NCI-H2227 treated with DMSO at 0.1 percent for 48 hours (cell line): ENCODE measurements at regions not wholly inside any gene's neighbourhood (a gene's known extent, or its start where the extent isn't known, plus 50 kb on each side); places are given as distances from the start of the nearest gene placed in this dataset.

ENCODE experiments used
- DNase-seq: peaks from one replicate; lab custom pipeline; 2025; lab: John Stamatoyannopoulos, UW

DNA sequence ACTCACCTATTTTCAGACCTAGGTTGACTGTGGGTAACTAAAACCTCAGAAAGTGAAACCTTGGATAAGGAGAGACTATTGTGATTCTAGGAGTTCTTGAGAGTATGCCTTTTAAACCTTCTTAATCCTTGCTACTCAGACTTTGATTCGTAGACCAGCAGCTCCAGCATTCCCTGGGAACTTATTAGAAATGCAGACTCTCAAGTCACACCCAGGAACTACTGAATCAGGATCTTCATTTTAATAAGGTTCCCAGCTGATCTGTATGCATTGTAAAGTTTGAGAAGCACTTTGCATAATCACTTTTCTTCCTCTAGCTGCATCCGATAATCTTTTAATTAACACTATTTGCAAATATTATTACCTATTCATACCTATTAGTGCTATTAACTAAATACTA, 480.3 kb upstream of the KCNMB2 start:
- DNase-seq = no peak

DNA sequence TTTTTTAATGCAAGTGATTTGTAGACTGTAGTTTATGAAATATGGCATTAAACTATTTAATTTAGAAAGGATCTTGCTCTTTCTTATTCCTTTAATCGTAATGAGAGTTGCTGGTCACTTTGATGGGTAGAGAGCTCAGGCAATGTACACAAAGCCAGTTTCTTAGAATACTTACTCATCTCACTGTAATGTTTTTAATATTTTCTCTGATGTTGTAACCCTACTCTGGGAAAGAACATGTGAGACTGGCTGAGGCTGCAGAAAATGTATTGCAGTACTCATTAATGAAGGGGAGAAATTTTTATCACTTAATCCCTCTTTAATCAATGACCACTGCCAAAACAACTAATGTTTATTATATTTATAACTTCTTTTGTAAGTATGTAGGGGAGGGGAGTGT, 479.4 kb upstream of the KCNMB2 start:
- DNase-seq = no peak

DNA sequence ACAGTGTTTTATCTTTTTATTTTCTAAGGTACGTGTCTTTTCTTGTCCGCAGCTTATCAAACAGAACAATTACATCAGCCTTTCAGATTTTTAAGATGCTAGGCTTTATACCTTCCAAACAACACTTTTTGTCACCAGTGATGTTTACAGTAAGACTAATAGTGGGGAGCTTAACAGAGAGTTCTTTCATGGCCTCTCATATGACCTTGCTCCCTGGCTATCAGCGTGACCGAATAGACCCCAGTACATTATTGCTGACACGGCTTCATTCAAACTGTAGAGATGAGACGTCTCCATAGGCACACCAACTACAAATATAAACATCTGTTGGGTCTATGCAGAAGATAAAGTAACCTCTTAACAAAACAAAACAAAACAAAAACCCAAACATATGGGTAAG, 477.6 kb upstream of the KCNMB2 start:
- no peak for DNase-seq

DNA sequence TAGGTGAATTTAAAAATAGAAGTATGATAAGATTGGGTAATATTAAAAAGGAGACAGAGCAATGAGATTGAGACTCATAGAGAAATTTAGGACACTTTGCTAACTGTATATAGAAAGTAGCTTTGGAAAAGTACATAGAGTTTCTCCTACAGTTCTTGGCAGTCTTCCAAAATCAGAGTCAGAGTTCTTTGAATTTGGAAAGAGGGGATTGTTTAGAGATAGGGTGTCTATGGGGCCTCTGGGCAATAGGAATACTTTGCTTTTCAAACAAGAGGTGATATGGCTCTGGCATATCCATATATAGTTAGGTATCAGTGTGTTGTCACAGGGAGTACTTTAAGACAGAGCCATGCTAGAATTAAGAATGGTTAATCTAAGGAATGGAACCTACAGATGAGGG, 477.1 kb upstream of the KCNMB2 start:
- DNase-seq = no peak

DNA sequence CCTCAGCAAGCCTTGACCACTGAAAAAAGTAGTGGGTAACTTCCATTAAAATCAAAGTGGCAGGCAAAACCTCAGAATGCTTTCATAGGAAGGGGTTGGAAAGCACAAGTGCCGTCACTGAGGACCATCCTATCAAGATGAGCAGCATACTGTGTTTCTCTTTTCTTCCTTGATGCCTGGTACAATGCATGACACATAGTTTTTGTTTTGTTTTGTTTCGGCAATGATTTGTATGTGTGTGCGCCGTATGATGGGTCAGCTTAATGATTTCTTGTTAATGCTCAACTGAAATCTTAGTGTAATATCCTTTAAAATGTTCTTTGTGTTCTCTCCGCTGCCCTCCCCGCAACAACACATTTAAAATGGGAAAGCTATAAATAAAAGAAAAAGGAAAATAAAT, 476.4 kb upstream of the KCNMB2 start:
- no peak for DNase-seq

DNA sequence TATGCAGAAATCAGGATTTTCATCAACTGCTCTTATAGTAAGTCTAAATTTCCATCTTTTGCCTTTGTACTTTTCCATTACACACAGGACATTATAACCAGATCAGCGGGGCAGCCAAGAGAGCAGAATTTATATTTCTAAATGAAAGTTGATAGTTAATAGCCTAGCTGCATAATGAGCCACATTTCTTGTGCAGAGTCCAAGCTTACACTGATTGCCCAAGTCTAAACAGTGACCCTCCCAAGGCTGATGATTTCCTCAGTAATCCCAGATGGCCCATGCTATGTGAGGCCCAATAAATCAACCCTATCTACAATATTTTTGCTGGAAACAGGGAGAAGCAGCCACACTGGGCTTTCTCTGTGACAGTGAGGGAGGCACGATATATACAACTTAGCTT, 475.8 kb upstream of the KCNMB2 start:
- no peak for DNase-seq

DNA sequence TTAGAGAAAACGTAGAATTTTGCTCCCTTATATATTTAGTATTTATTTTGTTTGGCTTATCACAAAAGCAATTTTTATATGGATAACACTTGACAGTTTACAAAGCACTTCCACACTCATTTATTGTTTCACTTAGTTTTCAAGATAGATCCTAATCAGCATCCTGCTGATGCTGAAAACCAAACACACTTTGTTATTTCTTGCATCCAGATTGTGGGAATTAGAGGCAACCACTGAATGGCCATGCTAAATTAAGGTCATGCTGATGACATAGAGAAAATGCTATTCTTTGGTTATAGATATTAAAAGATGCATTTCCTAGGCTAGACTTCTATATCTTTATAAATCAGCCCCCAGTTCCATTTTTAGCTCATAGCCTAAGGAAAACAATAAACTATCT, 474.1 kb upstream of the KCNMB2 start:
- no peak for DNase-seq

DNA sequence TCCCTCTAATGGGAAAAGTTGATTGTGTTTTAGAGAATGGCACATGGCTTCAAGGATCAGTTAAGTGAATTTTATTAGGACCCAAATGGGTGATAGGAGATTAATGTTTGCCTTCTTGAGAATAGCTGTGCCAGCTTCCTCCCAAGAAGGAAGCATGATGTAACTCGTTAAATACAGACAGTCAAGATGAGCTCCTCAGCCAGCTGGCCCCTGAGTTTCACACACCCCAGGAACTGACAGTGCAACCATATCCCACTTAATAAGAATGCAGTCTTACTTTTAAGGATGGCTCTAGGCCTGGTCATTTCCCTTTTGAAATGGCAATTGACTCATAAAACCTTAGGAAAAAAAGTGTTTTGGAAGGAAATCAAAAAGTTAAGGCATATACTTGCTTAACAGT, 472.8 kb upstream of the KCNMB2 start:
- no peak for DNase-seq

DNA sequence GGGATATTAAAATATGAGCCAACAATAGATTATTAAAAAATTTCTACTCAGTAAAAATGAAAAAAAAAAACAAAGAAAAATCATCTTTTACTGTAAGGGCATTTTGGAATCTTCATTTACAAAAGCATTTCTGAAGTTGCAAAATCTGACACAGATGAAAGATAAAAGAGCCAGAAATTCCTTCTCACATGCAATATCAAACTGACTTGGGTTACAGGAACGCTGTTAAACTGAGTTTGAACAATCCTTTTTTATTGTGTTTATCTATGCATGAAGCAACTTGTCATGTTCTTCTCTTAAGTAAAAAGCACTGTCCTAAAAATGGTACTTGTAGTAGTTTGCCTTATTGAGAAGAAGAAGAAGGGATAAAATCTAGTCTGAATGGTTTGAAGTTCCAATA, 468.5 kb upstream of the KCNMB2 start:
- DNase-seq = no peak

DNA sequence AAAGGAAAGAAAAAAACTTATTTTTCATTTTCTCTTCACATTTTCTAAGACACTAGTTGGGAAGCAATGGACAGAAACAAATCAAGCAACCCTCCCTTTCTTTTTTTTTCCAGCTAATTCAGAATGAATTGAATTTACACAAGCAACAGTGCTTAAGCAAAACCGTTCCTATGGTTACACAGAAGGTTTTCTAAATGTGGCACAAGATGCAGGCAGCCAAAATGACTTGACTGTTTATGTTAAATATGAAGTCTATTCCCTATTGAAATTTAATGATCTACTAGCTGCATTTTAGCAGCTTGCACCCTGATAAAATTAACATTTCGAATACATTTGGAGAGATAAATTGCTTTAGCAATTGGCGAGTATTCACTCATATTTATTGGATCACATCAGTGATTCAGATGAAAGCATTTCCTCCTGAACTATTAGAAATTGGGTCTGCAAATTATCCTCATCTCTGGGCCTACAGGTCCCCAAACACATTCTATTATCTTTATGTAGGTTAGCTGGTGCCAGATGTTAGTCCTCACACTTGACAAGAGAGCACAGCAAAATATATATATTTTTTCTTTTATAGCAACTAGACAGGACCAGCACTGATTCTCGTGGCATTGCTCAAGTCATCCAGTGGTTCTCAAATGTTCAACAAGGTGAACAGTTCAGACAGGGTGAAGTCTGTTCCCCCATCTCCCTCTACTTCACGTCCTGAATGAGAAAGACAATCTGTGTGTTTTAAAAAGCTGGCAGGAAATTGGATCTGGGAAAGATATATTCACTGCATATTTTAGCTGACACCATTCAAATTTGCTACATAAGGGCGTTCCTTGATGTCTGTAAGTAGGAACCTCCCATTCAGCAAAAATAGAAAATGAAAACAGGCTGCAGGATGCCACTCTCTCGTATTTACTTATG, 463.6 kb upstream of the KCNMB2 start:
- DNase-seq = no peak

DNA sequence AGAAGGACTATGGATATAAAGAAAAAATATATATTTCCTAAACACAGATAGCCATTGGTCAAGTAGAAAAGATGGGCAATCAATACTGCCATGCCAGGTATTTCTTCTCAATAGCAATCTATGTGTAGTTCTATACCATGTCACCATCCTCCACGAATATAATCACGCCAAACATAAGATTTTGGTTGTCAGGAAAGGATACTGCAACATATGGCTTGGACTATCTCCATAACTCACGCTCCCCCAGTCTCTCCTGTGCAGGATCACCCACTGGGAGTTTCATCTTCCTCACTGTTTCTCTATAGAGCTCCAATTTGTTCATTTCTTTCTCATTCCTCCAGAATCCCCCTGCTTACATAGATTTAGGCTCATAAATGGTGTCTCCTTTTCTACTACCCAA, 462.9 kb upstream of the KCNMB2 start:
- DNase-seq = no peak

DNA sequence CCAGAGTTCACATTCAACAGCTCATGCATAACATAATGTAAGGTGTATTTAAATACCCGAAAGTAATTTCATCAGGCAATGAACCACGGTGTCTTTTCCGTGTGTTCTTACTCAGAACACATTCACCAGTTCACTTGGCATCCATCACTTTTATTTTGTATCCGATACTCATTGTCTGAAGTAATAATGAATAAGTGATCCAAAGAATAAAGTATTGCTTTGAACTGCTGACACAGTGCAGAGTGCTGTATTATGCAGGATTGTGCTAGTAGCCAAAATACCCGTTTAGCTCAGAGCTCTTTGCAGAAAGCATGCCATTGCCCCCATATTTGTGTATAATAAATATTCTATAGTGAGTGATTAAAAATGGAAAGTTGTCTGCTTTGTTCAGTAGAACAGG, 460.9 kb upstream of the KCNMB2 start:
- no peak for DNase-seq

DNA sequence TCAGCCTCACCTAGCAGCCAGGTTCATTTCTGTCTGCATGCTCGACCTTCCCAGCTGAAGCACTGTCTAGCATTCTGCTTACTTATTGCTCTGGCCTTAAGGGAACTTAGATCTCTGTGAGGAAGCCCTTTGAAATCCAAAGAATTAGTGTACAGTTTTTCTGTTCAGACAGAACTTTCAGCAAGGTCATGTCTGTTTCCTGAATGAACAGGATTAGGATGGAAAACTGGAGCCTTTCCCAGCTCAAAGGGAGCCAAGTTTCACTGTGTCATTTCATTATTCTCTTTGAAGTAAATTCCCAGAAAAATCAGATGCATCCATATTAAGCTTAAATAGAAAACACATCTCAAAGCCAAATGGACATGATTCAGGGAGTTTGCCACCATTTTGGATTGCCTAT, 457.3 kb upstream of the KCNMB2 start:
- no peak for DNase-seq

DNA sequence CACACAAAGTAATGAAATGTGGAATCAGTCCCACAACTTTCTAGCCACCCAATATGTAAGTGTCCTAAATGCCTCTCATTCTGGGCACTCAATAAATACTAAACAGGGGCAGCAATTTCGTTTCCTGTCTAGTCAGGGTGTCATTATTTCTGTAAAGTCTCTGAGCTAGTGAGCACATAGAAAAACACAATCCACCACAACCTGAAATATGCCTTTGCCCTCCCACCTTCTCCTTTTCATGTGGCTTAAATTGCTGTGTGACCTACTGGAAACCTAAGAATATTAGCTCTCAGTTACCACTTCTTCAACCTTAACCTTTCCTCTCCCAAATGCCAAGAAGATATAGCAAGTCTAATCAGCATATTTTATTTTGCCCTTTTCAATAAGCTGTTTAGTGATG, 456.3 kb upstream of the KCNMB2 start:
- DNase-seq = no peak

DNA sequence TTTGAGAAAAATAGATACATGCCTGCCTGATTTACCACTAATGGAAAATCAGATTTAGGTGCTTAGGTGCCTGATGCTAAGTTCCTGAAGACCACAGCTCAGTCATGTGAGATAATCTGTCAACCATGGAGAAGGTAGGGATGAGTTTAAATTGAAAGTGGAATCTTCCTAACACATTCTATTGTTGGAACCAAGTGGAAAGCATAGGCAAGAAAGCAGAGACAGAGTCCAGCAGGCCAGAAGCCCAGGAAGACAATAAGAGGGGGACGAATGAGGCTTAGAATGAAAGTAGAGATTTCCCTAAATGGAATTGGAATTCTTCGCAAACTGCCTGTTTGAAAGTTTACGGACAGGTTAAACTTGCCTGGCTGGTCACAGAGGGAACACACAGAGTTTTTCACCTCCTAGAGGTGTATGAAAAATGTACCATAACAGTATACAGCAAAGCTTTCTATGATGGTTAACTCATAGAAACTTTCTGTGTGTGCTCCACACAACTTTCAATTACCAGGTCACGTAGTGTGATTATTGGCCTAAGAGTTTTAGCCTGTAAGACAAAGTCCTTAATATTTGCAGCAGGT, 453.8 kb upstream of the KCNMB2 start:
- no peak for DNase-seq

DNA sequence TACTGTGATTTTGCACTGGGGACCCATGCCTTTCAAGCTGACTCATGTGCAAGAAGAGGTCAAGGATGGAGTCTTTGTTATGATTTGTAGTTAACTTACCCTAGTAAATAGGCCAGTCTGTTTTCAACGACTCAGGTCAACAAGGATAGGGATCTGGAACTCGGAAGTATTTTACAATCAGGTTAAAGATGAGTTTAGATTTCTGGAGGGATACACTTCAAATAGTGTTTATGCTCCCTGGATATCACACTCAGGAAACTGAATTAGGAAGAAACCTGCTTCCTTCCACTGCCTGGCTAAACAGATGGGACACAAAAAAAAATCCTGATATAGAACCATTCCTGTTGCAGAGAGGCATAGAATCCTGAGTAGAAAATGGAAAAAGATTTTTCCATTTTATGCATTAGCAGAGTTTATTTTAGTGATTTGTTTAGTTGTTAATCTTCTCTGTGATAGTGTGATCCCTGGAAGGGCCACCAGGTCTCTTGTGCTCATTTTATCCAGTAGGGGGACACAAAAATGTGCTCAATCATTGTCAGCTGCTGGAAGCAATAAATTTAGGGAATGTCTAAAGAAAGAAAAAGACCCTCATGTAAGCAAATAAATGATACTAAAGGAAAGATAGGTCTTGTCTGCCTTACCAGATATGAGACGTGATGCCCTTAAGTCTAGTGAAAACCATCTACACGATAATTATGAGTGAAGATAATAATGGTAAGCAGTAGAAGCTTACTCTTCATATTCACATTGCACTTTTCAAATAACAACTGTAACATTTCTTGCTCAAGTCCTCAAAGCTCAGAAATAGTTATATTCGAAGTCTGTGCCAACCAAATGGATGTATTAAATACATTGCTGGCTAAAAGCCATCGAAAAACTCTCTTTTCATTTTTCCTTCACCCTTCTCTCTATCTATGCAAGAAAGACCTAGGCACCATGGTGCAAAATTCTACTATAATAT, 452.1 kb upstream of the KCNMB2 start:
- peak; percentile 53 for DNase-seq

DNA sequence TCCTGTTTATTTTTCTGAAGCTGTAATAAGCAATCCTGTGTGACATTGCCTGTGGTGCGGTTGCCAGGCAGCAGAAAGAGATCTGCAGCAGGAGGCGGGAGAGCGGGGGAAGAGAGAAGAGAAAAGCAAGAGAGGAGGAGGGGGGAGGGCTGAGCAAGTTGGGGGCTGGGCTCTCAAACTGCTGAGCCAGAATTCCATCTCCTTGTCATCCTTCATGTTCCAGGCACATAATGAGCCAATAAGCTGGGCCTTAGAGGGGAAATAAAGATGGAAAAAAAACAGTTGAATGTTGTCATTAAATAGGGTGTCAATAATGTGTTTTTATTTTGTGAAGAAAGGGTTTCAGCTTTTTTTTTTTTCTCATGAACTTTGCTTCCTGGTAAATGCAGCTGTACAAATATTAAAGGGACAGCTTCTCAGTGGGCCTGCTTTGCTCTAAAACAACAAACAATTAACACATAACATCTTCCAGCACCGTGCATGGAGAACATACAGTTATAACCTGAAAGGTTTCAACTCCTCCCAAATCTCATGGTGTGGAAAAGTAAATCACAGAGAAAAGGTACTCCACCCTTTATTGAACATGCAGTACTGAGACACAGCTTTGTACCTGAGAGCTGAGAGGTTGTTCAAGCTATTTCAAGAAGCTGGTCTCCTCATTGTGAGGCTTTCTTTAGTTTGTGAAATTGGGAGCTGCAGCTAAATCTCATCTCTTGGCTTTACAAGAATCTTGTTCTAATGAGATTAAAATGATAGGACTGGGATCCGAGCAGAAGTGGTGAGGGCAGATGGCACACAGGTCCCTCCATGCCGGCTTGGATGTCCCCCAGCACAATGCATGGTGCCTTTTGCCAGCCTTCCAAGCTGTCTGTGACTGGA, 451.1 kb upstream of the KCNMB2 start:
- peak; percentile 95 for DNase-seq

DNA sequence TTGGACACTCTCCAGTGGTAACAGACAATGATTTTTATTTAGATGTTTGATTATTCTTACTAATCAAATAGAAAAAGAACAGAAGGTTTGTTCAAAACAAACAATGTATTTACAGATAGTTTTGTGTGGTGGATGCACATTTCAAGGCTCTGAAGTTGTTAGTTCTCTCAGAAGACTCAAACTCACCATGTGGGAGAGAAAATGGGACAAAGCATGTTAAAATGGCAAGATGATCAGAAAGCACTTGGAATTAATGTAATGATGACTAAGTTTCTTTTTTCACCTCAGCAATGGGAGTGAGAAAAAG, 450.5 kb upstream of the KCNMB2 start:
- DNase-seq = no peak

DNA sequence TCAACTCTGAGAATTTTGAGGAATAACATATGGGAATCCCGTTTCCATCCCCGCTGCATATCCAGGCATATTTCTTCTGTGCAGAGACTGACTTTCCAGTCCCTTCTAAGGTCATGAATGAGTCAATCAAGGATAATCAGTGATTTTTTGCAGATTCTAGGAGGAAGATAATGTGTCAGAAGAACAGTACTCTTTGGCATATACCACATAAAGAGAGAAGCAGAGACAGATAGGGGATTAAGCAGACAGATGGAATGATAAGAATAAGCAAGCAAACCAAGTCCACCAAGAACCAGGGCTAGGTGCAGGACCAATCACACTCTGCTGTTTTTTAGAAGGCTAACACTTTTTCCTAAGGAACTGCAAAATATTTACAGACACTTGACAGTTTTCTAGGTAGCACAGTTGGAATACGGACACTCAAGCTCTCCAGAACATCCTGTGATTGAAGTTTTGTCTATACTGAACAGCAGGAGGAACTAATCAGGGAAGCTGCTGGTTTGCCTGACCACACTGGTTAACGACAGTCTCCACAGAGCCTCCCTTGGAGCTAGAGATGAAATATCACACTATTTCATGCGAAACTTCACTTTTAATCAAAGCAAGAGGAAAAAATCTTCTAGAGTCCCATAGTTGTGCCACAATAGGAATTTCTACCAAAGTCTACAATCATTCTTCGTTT, 450.0 kb upstream of the KCNMB2 start:
- DNase-seq = no peak

DNA sequence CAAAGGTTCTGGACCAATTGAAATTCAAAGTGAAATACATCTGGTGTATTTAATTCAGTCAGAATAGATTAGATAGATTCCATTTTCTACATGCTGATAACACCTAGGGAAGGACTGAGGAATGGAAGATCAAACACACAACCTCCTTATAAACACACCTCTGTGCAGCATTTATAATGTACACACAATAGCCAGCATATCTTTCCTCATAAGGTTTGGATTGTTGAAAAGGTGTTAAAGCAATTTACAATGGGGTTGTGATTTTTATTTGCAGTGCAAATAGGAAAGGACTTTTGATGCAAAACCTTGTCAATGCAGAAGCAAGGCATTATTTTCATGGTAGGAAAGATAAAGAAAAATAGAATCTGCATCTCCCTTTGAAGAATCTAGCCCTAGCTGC, 448.9 kb upstream of the KCNMB2 start:
- DNase-seq = no peak

DNA sequence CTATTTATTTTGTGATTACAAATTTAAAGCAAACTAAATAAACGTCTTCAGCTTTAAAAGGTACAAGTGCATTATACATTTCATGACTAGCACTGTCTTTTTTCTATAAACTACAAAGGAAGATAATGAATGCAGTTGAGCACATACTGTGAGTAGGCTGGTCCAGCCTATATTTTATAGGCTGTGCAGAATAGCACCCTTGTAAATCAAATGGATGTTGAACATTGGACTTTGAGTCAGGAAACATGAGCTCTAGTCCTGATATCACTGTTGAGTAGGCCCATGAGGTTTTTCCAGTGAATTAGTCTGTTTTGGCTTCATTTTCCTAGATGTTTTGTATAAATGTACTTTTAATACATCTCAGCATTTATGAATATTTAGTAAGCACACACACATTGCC, 447.3 kb upstream of the KCNMB2 start:
- DNase-seq = peak; percentile 55
